ENCODE measurements at regions not wholly inside any gene's neighbourhood (a gene's known extent, or its start where the extent isn't known, plus 50 kb on each side); places are given as distances from the start of the nearest gene placed in this dataset.

DNA sequence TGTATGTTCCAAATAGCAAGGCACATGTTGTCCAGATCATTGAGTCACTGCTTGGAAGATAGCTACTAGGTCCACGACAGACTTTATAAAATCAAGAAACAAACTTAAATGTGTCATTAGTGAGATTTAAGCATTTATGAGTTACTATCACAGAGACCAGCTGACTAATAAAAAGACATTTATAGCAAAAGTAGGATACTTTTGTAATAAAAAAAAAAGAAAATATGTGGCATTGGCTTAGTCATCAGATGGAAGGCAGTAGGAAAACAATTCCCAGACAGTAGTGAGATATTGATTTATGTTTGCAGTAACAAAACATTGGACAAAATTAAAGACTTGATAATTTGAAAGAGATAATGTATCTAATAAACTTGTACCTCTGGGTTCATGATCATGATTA, 881.0 kb upstream of the LRRN3 start:
- no peak for TF ChIP-seq ZNF132 (tag by site-specific recombination; IDR thresholded peaks at IDR 0.05; ENCODE audit: borderline replicate concordance)
- TF ChIP-seq ZNF140 (tag by site-specific recombination; IDR thresholded peaks at IDR 0.05), result no peak
- TF ChIP-seq RBAK (tag by site-specific recombination; IDR thresholded peaks at IDR 0.05), result no peak
- TF ChIP-seq OVOL3 (tag by site-specific recombination; IDR thresholded peaks at IDR 0.05), result no peak
- TF ChIP-seq SCRT1 (tag by site-specific recombination; IDR thresholded peaks at IDR 0.05; ENCODE audit: borderline replicate concordance), result no peak
- TF ChIP-seq ZNF629 (tag by site-specific recombination; IDR thresholded peaks at IDR 0.05), result no peak
- TF ChIP-seq, protein P1, sequence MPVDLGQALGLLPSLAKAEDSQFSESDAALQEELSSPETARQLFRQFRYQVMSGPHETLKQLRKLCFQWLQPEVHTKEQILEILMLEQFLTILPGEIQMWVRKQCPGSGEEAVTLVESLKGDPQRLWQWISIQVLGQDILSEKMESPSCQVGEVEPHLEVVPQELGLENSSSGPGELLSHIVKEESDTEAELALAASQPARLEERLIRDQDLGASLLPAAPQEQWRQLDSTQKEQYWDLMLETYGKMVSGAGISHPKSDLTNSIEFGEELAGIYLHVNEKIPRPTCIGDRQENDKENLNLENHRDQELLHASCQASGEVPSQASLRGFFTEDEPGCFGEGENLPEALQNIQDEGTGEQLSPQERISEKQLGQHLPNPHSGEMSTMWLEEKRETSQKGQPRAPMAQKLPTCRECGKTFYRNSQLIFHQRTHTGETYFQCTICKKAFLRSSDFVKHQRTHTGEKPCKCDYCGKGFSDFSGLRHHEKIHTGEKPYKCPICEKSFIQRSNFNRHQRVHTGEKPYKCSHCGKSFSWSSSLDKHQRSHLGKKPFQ (tag by site-specific recombination; IDR thresholded peaks at IDR 0.05), result no peak
- TF ChIP-seq, protein P2, sequence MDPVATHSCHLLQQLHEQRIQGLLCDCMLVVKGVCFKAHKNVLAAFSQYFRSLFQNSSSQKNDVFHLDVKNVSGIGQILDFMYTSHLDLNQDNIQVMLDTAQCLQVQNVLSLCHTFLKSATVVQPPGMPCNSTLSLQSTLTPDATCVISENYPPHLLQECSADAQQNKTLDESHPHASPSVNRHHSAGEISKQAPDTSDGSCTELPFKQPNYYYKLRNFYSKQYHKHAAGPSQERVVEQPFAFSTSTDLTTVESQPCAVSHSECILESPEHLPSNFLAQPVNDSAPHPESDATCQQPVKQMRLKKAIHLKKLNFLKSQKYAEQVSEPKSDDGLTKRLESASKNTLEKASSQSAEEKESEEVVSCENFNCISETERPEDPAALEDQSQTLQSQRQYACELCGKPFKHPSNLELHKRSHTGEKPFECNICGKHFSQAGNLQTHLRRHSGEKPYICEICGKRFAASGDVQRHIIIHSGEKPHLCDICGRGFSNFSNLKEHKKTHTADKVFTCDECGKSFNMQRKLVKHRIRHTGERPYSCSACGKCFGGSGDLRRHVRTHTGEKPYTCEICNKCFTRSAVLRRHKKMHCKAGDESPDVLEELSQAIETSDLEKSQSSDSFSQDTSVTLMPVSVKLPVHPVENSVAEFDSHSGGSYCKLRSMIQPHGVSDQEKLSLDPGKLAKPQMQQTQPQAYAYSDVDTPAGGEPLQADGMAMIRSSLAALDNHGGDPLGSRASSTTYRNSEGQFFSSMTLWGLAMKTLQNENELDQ (tag by site-specific recombination; IDR thresholded peaks at IDR 0.05; ENCODE audit: low read depth), result no peak
- TF ChIP-seq SP3 (tag by site-specific recombination; IDR thresholded peaks at IDR 0.05), result no peak
- no peak for TF ChIP-seq ZNF792 (tag by site-specific recombination; IDR thresholded peaks at IDR 0.05)
- no peak for TF ChIP-seq ZNF521 (tag by site-specific recombination; IDR thresholded peaks at IDR 0.05)
- Histone ChIP-seq H3K4me1 (ENCODE audit: control insufficient read depth, insufficient read depth, low read length) (no peaks in the 10 kb centered on the region), H3K36me3 (ENCODE audit: control insufficient read depth in 2 of 2, insufficient read depth in 1 of 2, low read length in 2 of 2) (no peaks in the 10 kb centered on the region), H3K9me3 (ENCODE audit: control insufficient read depth, insufficient read depth, low read depth, low read length) (no peaks in the 10 kb centered on the region), H3K27ac (ENCODE audit: extremely low read depth, low read depth, low read length) (no peak overlapping the region), H3K4me3 (ENCODE audit: low read depth, low read length) (no peak overlapping the region)
- ChIA-PET CTCF (no interaction called here), POLR2A (no interaction called here)

DNA sequence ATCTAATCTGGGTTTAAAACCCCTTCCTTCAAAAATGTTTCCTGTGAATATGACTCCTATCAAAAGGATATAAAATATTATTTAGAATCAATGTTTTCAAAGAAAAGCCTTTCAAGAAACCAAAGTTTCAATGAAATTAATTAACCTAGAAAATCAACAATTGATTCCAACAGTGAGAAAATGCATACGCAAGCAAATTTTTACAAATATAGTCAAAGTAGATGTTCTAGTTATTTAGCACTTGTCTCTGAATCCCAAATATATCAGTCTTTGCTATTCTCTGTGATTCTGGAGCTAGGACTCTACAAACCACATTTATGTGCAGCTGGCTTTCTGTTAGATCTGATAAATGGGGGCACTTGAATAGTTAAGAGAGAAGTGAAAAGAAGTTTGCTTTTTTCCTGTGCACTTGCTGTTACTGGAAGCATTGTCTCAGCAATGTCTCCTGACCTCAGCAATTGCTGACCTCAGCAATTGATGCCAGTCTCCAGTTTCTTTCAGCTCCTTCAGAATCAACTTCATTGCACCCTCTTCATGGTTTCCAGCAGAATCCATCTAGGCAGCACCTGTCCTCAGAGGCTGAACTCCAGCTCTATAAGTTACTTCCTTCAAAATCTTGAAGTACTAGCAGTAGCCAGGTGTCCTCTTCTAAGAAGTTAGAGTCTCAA, 879.9 kb upstream of the LRRN3 start:
- POLR2A ChIA-PET, result no interaction called here
- no peaks in the 10 kb centered on the region for H3K9me3 ChIP-seq (ENCODE audit: control insufficient read depth, insufficient read depth, low read depth, low read length)
- TF ChIP-seq, protein P3, sequence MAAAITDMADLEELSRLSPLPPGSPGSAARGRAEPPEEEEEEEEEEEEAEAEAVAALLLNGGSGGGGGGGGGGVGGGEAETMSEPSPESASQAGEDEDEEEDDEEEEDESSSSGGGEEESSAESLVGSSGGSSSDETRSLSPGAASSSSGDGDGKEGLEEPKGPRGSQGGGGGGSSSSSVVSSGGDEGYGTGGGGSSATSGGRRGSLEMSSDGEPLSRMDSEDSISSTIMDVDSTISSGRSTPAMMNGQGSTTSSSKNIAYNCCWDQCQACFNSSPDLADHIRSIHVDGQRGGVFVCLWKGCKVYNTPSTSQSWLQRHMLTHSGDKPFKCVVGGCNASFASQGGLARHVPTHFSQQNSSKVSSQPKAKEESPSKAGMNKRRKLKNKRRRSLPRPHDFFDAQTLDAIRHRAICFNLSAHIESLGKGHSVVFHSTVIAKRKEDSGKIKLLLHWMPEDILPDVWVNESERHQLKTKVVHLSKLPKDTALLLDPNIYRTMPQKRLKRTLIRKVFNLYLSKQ (tag by site-specific recombination; IDR thresholded peaks at IDR 0.05; ENCODE audit: borderline replicate concordance), result no peak
- TF ChIP-seq HOXA7 (CRISPR knock-in tag; IDR thresholded peaks at IDR 0.05; ENCODE audit: borderline replicate concordance), result no peak
- no peak for TF ChIP-seq ZNF174 (tag by site-specific recombination; IDR thresholded peaks at IDR 0.05)
- TF ChIP-seq ZNF48 (tag by site-specific recombination; IDR thresholded peaks at IDR 0.05), result no peak
- no peak for TF ChIP-seq ZNF133 (tag by site-specific recombination; IDR thresholded peaks at IDR 0.05)
- TF ChIP-seq ZFHX2 (tag by site-specific recombination; conservative IDR thresholded peaks at IDR 0.05), result no peak
- no peak for TF ChIP-seq MEIS1 (CRISPR knock-in tag; IDR thresholded peaks at IDR 0.05; ENCODE audit: borderline replicate concordance)
- no peak for TF ChIP-seq REPIN1 (tag by site-specific recombination; IDR thresholded peaks at IDR 0.05; ENCODE audit: low read depth)
- H3K36me3 ChIP-seq (ENCODE audit: control insufficient read depth in 2 of 2, insufficient read depth in 1 of 2, low read length in 2 of 2), result no peaks in the 10 kb centered on the region
- no peaks in the 10 kb centered on the region for H3K4me1 ChIP-seq (ENCODE audit: control insufficient read depth, insufficient read depth, low read length)
- CTCF ChIA-PET, result no interaction called here
- H3K4me3 ChIP-seq (ENCODE audit: low read depth, low read length), result no peak overlapping the region
- H3K27ac ChIP-seq (ENCODE audit: extremely low read depth, low read depth, low read length), result no peak overlapping the region
